HL-60 (cell line): ENCODE measurements at regions not wholly inside any gene's neighbourhood (a gene's known extent, or its start where the extent isn't known, plus 50 kb on each side); places are given as distances from the start of the nearest gene placed in this dataset.

ENCODE experiments used
- CTCF ChIP-seq: IDR thresholded peaks from one replicate; pipeline ENCODE4 v1.5.1; 2011; ENCODE audit warnings: low read length, control low read depth, inconsistent platforms; ENCODE audit not compliant: insufficient read depth
- SPI1 ChIP-seq: IDR thresholded peaks from 2 replicates; pipeline ENCODE4 v1.6.1; 2012; ENCODE audit warnings: low read depth, mild to moderate bottlenecking, borderline replicate concordance

DNA sequence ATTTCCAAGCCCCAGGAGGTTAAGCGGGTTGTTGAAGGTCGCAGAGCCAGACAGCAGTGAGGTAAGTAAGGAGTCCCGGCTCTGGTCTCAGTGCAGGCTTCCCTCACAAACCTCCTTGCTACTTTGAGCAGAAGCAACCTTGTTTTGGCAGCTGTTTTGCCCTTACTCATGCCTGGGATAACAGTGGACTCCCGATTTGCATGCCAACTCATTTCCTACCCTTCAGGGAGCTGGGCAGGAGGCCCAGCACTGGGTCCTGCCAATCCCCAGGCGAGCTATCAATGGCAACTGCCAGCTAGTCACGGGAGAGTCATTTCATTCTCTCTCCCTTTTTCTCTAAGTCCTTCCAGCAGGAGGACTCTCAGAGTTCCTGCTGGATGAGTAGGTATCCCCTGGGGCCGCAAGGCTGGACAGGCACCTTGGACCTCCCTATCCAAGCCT lies 72.0 kb upstream of the KSR1 start:
- TF ChIP-seq CTCF (no peak), SPI1 (no peak)
